DOHH2 (cell line): ENCODE measurements at regions not wholly inside any gene's neighbourhood (a gene's known extent, or its start where the extent isn't known, plus 50 kb on each side); places are given as distances from the start of the nearest gene placed in this dataset.

Experiments
- H3F3A ChIP-seq: fragments of 200-600 bp; sonication (generic), shearing (Covaris generic); 2 replicates; pipeline ENCODE4 v1.6.0; 2016; ENCODE audit warnings: antibody characterized with exemption, mild to moderate bottlenecking; ENCODE audit not compliant: control insufficient read depth, insufficient read depth
- H3K27ac ChIP-seq: fragments of 200-600 bp; sonication (generic); 2 replicates; pipeline ENCODE4 v1.5.1; 2014; ENCODE audit warnings: low read depth, mild to moderate bottlenecking, low read length, moderate library complexity
- H3K27me3 ChIP-seq: fragments of 200-600 bp; sonication (generic); 2 replicates; pipeline ENCODE4 v1.6.1; 2014; ENCODE audit warnings: mild to moderate bottlenecking, low read length, mixed read lengths; ENCODE audit not compliant: control insufficient read depth
- H3K36me3 ChIP-seq: fragments of 200-600 bp; sonication (generic); 2 replicates; pipeline ENCODE4 v1.6.1; 2014; ENCODE audit warnings: mild to moderate bottlenecking, low read length, moderate library complexity, mixed read lengths; ENCODE audit not compliant: control insufficient read depth
- H3K4me1 ChIP-seq: fragments of 200-600 bp; sonication (generic); 2 replicates; pipeline ENCODE4 v1.6.1; 2014; ENCODE audit warnings: mild to moderate bottlenecking, low read length, mixed read lengths; ENCODE audit not compliant: control insufficient read depth
- H3K4me2 ChIP-seq: fragments of 200-600 bp; sonication (generic); 2 replicates; pipeline ENCODE4 v1.6.0; 2014; ENCODE audit warnings: mild to moderate bottlenecking, low read length, moderate library complexity
- H3K4me3 ChIP-seq: fragments of 200-600 bp; sonication (generic); 2 replicates; pipeline ENCODE4 v1.5.1; 2014; ENCODE audit warnings: mild to moderate bottlenecking, low read length, mixed read lengths
- H3K79me2 ChIP-seq: fragments of 200-600 bp; sonication (generic); 2 replicates; pipeline ENCODE4 v1.6.1; 2014; ENCODE audit warnings: mild to moderate bottlenecking, low read length, mixed read lengths; ENCODE audit not compliant: control insufficient read depth
- H3K9me2 ChIP-seq: fragments of 200-600 bp; sonication (generic); replicated peaks from 2 replicates; pipeline ENCODE4 v1.6.1; 2014; ENCODE audit warnings: mild to moderate bottlenecking, low read length, mixed read lengths; ENCODE audit not compliant: control insufficient read depth
- H3K9me3 ChIP-seq: fragments of 200-600 bp; sonication (generic); 2 replicates; pipeline ENCODE4 v1.6.1; 2014; ENCODE audit warnings: antibody characterized with exemption, low read length, mixed read lengths; ENCODE audit not compliant: control insufficient read depth, insufficient read depth
- H4K20me1 ChIP-seq: fragments of 200-600 bp; sonication (generic); 2 replicates; pipeline ENCODE4 v1.6.0; 2014; ENCODE audit warnings: low read depth, mild to moderate bottlenecking, antibody characterized with exemption, low read length, moderate library complexity; ENCODE audit not compliant: control insufficient read depth, insufficient read depth
- CTCF ChIP-seq: fragments of 200-600 bp; sonication (generic); IDR thresholded peaks from one replicate; pipeline ENCODE4 v1.5.1; 2014; ENCODE audit warnings: antibody characterized with exemption, mild to moderate bottlenecking, low read depth, low read length; ENCODE audit not compliant: poor library complexity, severe bottlenecking
- EZH2phosphoT487 ChIP-seq: fragments of 200-600 bp; sonication (generic); IDR thresholded peaks from 2 replicates; pipeline ENCODE4 v1.6.1; 2017; ENCODE audit warnings: borderline replicate concordance, mild to moderate bottlenecking, antibody characterized with exemption, low read length, moderate library complexity, mixed read lengths

DNA sequence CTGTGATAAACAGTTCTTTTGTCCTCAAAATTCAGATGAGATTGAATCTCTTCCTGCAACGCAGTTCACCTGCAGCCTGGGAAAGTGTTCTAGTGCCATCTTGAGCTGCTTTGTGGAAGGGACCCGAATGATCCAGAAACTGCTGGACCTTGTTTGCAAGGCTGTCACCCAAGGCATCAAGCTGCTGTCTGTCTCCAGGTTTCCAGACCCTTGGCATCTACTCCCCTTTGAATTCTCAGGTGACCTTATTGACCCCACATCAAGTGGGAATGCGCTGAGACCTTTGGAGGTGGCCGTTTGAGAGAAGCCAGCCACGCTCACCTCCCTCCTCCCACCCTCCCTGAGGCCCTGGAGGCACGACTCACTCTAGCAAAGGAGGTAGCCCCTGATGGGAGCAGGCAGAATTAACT, 112.5 kb downstream of the EDN3 start:
- Histone ChIP-seq H3K27me3 (peaks cover 8% of the 10 kb centered on the region; the same call in 1 of the 2 replicates), H3K9me2 (no peaks in the 10 kb centered on the region), H3K27ac (no peak overlapping the region), H3K4me2 (no peak overlapping the region), H4K20me1 (no peaks in the 10 kb centered on the region), H3K79me2 (no peaks in the 10 kb centered on the region), H3K4me1 (no peaks in the 10 kb centered on the region), H3K4me3 (no peak overlapping the region), H3K36me3 (no peaks in the 10 kb centered on the region), H3F3A (no peaks in the 10 kb centered on the region), H3K9me3 (no peaks in the 10 kb centered on the region)
- TF ChIP-seq EZH2phosphoT487 (no peak), CTCF (no peak)

- Histone ChIP-seq H3K9me2 (no peaks in the 10 kb centered on the region), H3K36me3 (no peaks in the 10 kb centered on the region), H3K79me2 (no peaks in the 10 kb centered on the region), H3K27me3 (peaks cover 8% of the 10 kb centered on the region; the same call in 1 of the 2 replicates), H3K4me2 (no peak overlapping the region), H3K27ac (no peak overlapping the region), H4K20me1 (no peaks in the 10 kb centered on the region), H3K4me3 (no peak overlapping the region), H3K4me1 (no peaks in the 10 kb centered on the region), H3F3A (no peaks in the 10 kb centered on the region), H3K9me3 (no peaks in the 10 kb centered on the region)
- TF ChIP-seq CTCF (no peak), EZH2phosphoT487 (no peak)
Observed at GRCh38 chr20:59413326-59413865, 113.0 kb downstream of the EDN3 start.

DNA sequence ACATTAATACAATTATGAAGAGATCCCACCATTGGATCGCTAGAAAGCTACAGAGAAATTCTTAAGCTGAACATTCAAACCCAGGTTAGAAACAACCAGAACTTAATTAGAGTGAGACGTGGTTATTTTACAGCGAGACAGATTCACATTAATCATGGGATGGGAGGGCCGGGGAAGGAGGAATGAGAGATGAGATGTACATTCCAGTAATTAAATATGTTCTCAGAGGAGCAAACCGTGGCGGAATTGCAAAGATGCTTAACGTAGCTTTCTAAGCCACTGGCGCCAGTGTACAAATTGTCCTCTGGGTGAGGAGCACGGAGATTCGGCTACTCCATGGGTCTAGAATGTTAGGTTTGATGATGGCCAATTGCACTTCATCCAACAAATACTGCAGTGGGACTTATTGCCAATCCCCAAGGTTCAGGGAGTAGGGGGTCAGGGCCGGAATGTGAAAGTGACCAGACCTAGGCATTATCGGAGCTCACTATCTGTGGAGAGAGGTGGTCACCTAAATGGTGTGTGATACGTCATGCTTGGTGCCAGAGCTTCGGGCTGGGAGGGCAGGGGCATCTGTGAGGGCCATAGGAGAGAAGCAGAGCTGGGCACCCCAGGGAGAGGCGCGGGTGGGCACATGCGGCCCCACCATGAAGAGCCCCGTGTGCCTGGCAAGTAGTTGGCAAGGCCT, 114.7 kb downstream of the EDN3 start:
- Histone ChIP-seq H3K4me3 (no peak overlapping the region), H3K4me1 (no peaks in the 10 kb centered on the region), H3K27me3 (peaks cover 8% of the 10 kb centered on the region; the same call in 1 of the 2 replicates), H3K79me2 (no peaks in the 10 kb centered on the region), H3K27ac (no peak overlapping the region), H3K9me2 (no peaks in the 10 kb centered on the region), H3K9me3 (no peaks in the 10 kb centered on the region), H3K36me3 (no peaks in the 10 kb centered on the region), H3K4me2 (no peak overlapping the region), H4K20me1 (no peaks in the 10 kb centered on the region), H3F3A (no peaks in the 10 kb centered on the region)
- TF ChIP-seq EZH2phosphoT487, result no peak
- no peak for TF ChIP-seq CTCF
